DND-41 (cell line): ENCODE measurements at regions not wholly inside any gene's neighbourhood (a gene's known extent, or its start where the extent isn't known, plus 50 kb on each side); places are given as distances from the start of the nearest gene placed in this dataset.

Source experiments
- EZH2 ChIP-seq: IDR thresholded peaks from 3 replicates; pipeline ENCODE4 v1.6.1; 2012; ENCODE audit warnings: borderline replicate concordance, low read depth, mild to moderate bottlenecking, moderate library complexity, low read length, inconsistent platforms; ENCODE audit not compliant: severe bottlenecking
- TF ChIP-seq, protein P1 (sequence below): IDR thresholded peaks from 2 replicates; pipeline ENCODE4 v1.5.1; 2012; ENCODE audit warnings: borderline replicate concordance, low read length, moderate library complexity, mild to moderate bottlenecking; ENCODE audit not compliant: poor library complexity, severe bottlenecking; ENCODE audit errors: extremely low read depth

DNA sequence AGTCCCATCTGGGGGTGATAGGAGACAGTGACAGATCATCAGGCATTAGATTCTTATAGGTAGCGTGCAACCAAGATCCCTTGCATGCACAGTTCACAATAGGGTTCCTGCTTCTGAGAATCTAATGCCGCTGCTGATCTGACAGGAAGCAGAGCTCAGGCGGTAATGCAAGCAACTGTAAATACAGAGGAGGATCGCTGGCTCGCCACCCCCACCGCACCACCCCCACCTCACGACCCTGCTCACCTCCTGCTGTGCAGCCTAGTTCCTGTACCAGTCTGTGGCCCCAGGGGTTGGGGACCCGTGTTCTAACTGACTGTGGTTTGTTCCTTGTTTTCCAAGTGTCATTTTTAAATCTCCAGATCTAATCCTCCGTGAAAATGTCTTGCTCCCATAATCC is 89.0 kb upstream of the MAPK10 start:
- TF ChIP-seq, protein P1, sequence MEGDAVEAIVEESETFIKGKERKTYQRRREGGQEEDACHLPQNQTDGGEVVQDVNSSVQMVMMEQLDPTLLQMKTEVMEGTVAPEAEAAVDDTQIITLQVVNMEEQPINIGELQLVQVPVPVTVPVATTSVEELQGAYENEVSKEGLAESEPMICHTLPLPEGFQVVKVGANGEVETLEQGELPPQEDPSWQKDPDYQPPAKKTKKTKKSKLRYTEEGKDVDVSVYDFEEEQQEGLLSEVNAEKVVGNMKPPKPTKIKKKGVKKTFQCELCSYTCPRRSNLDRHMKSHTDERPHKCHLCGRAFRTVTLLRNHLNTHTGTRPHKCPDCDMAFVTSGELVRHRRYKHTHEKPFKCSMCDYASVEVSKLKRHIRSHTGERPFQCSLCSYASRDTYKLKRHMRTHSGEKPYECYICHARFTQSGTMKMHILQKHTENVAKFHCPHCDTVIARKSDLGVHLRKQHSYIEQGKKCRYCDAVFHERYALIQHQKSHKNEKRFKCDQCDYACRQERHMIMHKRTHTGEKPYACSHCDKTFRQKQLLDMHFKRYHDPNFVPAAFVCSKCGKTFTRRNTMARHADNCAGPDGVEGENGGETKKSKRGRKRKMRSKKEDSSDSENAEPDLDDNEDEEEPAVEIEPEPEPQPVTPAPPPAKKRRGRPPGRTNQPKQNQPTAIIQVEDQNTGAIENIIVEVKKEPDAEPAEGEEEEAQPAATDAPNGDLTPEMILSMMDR = no peak
- TF ChIP-seq EZH2 = no peak
